Activated naive CD4-positive, alpha-beta T cell treated with anti-CD3 and anti-CD28 coated beads, Interleukin-2, amount 50 U/mL, for 24 hours (primary cell): ENCODE measurements at regions not wholly inside any gene's neighbourhood (a gene's known extent, or its start where the extent isn't known, plus 50 kb on each side); places are given as distances from the start of the nearest gene placed in this dataset.
"Not testable (repeated sequence)": the region's sequence is repeated elsewhere in the genome, so short reads cannot be mapped to it uniquely, and the experiment has no call there.

Source experiments
- H3K27ac Mint-ChIP-seq: one replicate; pipeline ENCODE4 v1.8.0; 2021; ENCODE audit warnings: mild to moderate bottlenecking, mixed read lengths
- H3K27me3 Mint-ChIP-seq: one replicate; pipeline ENCODE4 v1.8.0; 2021; ENCODE audit warnings: mixed read lengths
- H3K36me3 Mint-ChIP-seq: one replicate; pipeline ENCODE4 v1.8.0; 2021; ENCODE audit warnings: mixed read lengths
- H3K4me1 Mint-ChIP-seq: one replicate; pipeline ENCODE4 v1.8.0; 2021; ENCODE audit warnings: mixed read lengths
- H3K4me3 Mint-ChIP-seq: one replicate; pipeline ENCODE4 v1.8.0; 2021; ENCODE audit warnings: mild to moderate bottlenecking, mixed read lengths
- H3K9me3 Mint-ChIP-seq: one replicate; pipeline ENCODE4 v1.8.0; 2021; ENCODE audit warnings: mixed read lengths

DNA sequence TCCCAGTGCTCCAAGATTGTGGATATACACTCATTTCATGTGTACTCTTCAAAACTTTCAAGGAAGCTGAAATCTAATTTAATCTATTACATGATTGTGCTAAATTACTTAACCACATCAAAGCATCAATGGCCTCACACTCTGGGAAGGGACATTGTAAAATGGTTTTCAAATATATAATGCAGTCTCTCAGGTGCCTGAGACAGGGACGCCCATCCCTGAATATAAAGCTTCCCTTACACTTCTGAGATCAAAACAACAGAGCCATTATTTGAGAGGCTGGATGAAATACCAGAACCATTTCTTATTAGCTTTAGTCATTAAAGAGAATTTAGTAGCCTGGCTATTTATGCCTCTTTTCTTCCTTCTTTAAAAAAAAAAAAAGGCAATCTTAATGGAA is 259.2 kb upstream of the NFIA start:
- Mint-ChIP-seq H3K9me3 (peaks cover 10% of the 10 kb centered on the region), H3K27ac (peak overlapping the region; percentile 15), H3K4me1 (no peaks in the 10 kb centered on the region), H3K4me3 (no peak overlapping the region), H3K27me3 (peaks cover 2% of the 10 kb centered on the region), H3K36me3 (no peaks in the 10 kb centered on the region)

DNA sequence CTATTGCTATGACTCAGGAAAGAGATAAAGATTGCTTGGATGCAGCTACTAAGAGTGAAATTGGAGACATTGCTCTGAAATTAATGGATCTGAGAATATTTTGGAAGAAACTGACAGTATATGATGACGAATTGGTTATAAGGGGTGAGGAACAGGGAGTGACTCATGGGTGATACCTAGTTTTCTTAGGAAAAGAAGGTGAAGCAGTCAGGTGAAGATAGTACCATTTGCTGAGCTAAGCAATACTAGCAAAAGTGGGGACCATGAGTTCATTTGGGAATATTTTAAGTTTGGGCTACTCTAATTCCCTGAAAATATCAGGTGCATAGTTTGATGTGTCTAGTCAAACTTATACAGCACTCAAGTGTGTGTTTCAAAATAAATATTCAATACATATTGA is 260.1 kb upstream of the NFIA start:
- Mint-ChIP-seq H3K27ac (no peak overlapping the region), H3K4me1 (no peaks in the 10 kb centered on the region), H3K4me3 (no peak overlapping the region), H3K9me3 (peaks cover 10% of the 10 kb centered on the region), H3K36me3 (no peaks in the 10 kb centered on the region), H3K27me3 (peaks cover 4% of the 10 kb centered on the region)

DNA sequence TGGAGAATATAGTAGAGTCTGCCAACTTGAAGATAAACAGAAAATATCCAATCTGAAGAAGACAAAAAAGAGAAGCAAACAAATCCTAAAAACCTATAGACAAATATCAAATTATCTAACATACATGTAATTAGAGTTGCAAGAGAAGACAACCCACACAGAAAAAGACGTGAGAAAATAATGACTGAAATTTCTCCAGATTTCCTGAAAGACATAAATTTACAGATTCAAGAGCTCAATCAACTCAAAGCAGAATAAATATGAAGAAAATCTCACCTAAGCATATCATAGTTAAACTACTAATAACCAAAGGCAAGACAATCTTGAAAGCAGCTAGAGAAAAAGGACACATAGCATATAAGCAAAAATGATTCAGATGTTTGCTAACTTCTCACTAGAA is 261.2 kb upstream of the NFIA start:
- Mint-ChIP-seq H3K27ac (no peak overlapping the region), H3K4me1 (no peaks in the 10 kb centered on the region), H3K27me3 (peaks cover 4% of the 10 kb centered on the region), H3K9me3 (peaks cover under 1% of the 10 kb centered on the region), H3K4me3 (no peak overlapping the region), H3K36me3 (no peaks in the 10 kb centered on the region)

DNA sequence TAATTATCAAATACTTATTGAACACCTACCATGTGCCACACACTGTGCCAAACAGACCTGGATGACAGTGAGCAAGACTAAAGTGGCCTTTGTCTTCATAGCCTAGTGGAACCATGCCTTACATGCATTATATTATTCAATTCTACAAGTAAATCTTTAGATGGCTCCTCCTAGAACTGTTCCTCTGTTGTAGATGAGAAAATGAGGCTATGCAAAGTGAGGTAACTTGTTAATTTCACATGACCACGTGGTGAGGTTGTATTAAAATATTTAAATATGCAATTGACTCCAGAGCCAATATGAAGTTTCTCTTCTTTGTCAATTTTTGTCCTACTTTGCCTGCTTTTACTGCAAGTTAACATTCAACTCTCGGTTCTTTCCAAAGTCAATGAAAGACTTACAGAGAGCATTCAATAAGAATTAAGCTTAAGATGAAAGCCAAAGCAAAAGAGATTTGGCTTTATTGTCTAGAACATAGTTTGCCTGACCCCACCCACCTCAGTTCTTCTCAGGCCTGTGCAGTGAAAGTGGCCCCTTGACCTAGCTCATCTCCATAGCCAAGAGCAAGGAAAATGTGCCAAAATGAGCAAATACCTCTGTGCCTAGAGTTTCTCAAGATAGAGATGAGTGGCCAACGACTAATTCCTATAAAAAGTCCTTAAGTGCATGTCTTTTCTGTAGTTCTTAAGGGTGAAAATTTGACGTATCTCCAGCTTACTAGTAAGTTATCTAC is 263.2 kb upstream of the NFIA start:
- Mint-ChIP-seq H3K4me1 (no peaks in the 10 kb centered on the region), H3K27me3 (peaks cover 4% of the 10 kb centered on the region), H3K9me3 (no peaks in the 10 kb centered on the region), H3K4me3 (no peak overlapping the region), H3K36me3 (no peaks in the 10 kb centered on the region), H3K27ac (no peak overlapping the region)

DNA sequence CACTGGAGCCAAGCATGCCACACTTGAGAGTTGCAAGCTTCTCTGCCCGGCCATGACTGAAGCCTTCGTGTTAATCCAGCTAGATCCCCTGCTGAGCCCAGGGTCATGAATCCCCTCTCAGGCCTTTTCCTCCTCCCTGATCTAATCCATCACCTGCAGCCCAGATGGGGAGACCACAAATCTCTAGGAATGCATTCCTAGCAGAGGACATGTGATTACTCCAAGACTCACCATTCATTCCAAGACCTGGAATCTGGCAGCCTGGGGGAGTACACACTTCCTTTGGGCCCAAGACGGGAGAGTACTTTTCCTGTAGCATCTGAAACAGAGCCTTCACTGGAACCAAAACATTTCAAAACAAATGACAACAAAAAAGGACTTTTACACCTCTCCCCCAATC is 269.3 kb upstream of the NFIA start:
- Mint-ChIP-seq H3K27ac (no peak overlapping the region), H3K4me1 (no peaks in the 10 kb centered on the region), H3K4me3 (no peak overlapping the region), H3K36me3 (no peaks in the 10 kb centered on the region), H3K9me3 (no peaks in the 10 kb centered on the region), H3K27me3 (peaks cover 4% of the 10 kb centered on the region)

DNA sequence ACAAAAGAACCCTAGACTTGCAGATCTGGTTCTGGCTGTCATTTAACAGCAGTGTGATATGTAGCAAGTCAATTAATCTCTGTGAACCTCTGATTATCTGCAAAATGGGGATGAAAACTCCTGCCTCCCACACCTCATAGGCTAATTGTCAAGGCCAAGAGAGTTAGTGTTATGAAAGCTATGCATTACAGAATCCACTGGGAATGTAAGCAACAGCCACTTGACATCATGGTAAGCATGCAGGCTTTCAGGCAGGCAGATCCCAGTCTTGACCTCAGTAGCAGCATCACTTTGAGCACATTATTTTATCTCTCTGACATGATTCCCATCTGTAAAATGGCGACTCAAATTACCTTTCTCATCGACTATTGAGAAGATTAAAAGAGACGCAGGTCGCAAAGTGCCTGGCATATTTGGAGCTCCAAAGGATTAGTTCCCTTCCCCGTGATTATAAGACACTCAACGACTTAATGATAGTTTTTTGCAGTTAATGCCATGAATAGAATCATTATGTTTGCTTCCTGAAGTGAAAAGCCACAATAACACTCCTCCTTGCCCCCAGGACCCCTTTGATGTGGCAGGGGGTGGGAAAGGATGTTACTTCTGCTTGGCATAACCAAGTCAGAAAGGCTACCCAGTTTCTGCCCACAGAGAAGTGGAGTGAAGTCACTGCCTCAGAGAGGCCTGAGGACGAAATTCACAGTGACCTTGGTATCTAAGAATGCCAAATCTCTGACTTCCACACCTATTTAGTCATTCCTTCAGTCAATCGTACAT is 273.0 kb upstream of the NFIA start:
- peaks cover 2% of the 10 kb centered on the region for H3K27me3 Mint-ChIP-seq
- H3K36me3 Mint-ChIP-seq: no peaks in the 10 kb centered on the region
- no peak overlapping the region for H3K27ac Mint-ChIP-seq
- H3K4me3 Mint-ChIP-seq: no peak overlapping the region
- no peaks in the 10 kb centered on the region for H3K4me1 Mint-ChIP-seq
- peaks cover 9% of the 10 kb centered on the region for H3K9me3 Mint-ChIP-seq

DNA sequence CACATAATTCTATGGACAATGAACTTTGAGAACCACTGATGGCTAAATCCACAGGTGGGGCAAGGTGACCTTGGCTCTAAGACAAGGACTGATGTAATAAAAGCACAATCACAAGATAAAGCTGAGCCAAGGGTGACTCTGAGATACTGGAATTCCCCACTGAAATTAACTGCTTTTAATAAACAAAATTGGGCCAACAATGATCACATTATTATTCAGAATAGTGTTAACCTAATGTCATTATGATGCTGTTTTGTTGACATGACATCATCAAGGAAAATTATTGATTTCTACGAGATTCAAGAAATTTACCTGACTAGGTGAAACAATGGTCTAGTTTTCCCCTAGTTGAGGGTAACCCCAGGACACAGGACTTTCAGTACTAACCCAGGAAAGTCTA is 273.7 kb upstream of the NFIA start:
- no peak overlapping the region for H3K4me3 Mint-ChIP-seq
- no peak overlapping the region for H3K27ac Mint-ChIP-seq
- H3K9me3 Mint-ChIP-seq: peaks cover 9% of the 10 kb centered on the region

DNA sequence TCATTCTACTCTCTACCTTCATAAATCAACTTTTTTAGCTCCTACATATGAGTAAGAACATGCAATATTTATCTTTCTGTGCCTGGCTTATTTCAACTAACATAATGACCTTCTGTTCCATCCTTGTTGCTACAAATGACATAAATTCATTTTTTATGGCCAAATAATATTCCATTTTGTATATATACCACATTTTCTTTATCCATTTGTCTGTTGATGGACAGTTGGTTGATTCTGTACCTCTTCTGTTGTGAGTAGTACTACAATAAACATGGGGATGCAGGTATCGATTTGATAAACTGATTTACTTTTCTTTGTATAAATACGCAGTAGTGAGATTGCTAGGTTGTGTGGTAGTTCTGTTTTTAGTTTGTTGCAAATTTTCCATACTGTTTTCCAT is 279.5 kb upstream of the NFIA start:
- Mint-ChIP-seq H3K27me3 (no peaks in the 10 kb centered on the region), H3K4me1 (no peaks in the 10 kb centered on the region), H3K4me3 (no peak overlapping the region), H3K9me3 (peaks cover 21% of the 10 kb centered on the region), H3K27ac (no peak overlapping the region), H3K36me3 (no peaks in the 10 kb centered on the region)

More for the DNA sequence above, 273.7 kb upstream of the NFIA start:
- H3K36me3 Mint-ChIP-seq: no peaks in the 10 kb centered on the region
- H3K4me1 Mint-ChIP-seq: no peaks in the 10 kb centered on the region
- peaks cover 2% of the 10 kb centered on the region for H3K27me3 Mint-ChIP-seq

DNA sequence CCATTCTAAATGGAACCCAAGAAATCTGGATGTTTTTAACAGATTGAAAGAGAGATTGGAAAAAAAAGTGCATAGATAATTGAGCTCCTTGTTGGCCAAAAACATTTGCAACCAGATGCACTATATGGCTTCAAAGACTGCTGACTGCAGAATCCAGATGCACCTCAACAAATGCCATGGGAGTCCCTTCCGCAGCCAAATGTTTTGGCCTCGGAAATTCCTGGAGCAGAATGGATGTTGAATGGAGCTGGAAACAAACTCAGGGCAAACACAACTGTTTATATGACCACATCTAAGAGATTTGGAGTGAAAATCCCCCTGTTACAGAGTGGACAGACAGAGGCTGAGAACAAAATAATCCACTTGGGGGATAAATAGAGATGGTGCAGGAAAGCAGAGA is 285.0 kb upstream of the NFIA start:
- Mint-ChIP-seq H3K9me3 (peaks cover 6% of the 10 kb centered on the region), H3K27me3 (peaks cover 1% of the 10 kb centered on the region), H3K4me1 (no peaks in the 10 kb centered on the region), H3K36me3 (no peaks in the 10 kb centered on the region), H3K4me3 (no peak overlapping the region), H3K27ac (no peak overlapping the region)

DNA sequence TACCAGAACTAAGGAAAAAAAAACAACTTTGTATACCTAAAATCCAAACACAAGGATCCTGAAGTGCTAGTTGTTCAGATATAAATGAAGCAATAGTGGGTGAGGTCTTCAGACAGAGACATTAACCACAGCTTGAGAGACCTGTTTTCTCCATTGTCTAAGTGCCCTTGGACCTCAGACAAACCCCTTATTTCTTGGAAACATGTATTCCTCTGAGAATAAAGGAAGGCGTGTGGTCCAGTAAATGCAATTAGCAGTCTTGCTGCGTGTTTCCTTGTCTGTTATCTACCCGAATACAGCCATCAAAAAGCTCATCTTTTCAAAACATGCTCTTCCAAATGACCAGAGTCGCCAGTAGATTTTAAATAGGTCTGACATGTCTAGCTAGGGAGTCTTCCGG is 291.1 kb upstream of the NFIA start:
- Mint-ChIP-seq H3K36me3 (no peaks in the 10 kb centered on the region), H3K9me3 (no peaks in the 10 kb centered on the region), H3K27ac (no peak overlapping the region), H3K4me1 (no peaks in the 10 kb centered on the region), H3K27me3 (peaks cover 1% of the 10 kb centered on the region), H3K4me3 (no peak overlapping the region)

DNA sequence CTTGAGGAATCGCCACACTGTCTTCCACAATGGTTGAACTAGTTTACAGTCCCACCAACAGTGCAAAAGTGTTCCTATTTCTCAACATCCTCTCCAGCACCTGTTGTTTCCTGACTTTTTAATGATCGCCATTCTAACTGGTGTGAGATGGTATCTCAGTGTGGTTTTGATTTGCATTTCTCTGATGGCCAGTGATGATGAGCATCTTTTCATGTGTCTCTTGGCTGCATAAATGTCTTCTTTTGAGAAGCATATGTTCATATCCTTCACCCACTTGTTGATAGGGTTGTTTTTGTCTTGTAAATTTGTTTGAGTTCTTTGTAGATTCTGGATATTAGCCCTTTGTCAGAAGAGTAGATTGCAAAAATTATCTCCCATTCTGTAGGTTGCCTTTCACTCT is 309.3 kb upstream of the NFIA start:
- H3K4me3 Mint-ChIP-seq, H3K27ac Mint-ChIP-seq, H3K4me1 Mint-ChIP-seq, H3K27me3 Mint-ChIP-seq, H3K9me3 Mint-ChIP-seq, H3K36me3 Mint-ChIP-seq: not testable (repeated sequence)

DNA sequence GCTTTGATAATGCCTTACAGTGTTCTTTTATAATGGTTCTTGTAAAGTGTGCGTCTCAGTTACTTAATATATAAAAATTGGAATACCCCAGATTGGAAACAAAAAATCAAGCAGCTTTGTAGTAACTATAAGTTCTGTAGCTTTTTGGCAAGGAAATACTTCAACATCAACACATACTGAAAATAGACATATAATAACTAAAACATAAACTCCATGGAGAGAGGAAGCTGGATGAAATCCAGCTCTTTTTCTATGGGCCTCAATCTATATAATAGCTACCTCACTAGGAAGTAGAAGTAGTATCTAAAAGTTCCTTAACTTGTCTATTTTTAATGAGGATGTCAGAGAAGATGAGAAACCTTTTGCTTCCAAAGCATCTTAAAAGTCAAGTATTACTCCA is 313.3 kb upstream of the NFIA start:
- Mint-ChIP-seq H3K9me3 (peaks cover 5% of the 10 kb centered on the region), H3K4me1 (no peaks in the 10 kb centered on the region), H3K27me3 (no peaks in the 10 kb centered on the region), H3K4me3 (no peak overlapping the region), H3K27ac (no peak overlapping the region), H3K36me3 (no peaks in the 10 kb centered on the region)

DNA sequence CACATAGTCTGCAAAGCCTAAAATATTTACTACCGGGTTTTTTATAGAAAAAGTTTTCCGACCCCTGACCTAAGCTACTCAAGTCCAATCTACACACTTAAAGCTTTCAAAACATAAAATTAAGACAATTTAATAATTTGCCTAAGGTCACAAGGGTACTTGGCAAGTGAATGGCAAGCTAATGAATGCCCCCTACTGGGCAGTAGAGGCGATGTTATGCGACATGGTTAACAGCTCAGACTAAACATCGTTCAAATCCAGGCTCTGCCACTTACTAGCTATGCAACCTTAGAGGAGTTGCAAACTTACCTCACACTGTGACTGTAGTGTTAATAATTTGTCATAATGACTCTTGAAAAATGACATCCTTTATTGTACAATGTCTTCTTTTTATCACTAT is 317.2 kb upstream of the NFIA start:
- peaks cover 5% of the 10 kb centered on the region for H3K9me3 Mint-ChIP-seq
- no peaks in the 10 kb centered on the region for H3K4me1 Mint-ChIP-seq
- H3K36me3 Mint-ChIP-seq: no peaks in the 10 kb centered on the region
- no peak overlapping the region for H3K27ac Mint-ChIP-seq
- H3K27me3 Mint-ChIP-seq: no peaks in the 10 kb centered on the region
- no peak overlapping the region for H3K4me3 Mint-ChIP-seq

DNA sequence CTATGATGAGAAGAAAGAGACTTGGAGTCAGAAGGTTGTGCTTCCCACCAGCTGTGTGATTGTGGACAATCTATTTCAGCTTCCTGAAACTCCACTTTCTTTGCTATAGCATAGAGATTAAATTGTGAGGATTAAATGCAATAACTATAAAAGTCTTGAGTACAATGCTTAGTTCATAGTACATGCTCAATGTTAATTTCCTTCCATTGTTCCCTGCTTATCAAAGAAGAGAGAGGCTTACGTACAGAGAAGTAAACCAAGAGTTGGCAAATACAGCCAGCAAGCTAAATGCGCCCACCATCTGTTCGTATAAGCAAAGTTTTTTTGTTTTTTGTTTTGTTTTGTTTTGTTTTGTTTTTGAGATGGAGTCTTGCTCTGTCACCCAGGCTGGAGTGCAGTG is 317.9 kb upstream of the NFIA start:
- Mint-ChIP-seq H3K36me3 (no peaks in the 10 kb centered on the region), H3K9me3 (peaks cover 5% of the 10 kb centered on the region), H3K27ac (no peak overlapping the region), H3K27me3 (no peaks in the 10 kb centered on the region), H3K4me1 (no peaks in the 10 kb centered on the region), H3K4me3 (no peak overlapping the region)

DNA sequence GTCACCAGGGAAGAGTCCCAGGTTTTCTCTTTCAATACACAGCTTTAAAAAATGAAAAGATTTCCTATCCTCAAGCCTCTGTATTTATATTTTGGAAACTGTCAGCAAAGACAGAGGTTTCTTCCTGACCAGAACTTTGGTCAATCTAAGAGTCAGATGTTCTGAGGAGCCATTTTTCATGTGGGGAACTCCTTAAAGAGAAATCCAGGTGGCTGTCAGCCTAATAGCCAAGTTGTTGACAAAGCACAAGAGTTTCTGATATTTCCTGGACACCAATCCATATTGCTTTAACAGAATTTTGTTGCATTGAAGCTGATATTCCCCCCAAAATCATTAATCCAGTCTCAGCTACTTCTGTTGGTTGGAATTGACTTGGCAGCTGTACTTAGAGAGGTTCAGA is 318.6 kb upstream of the NFIA start:
- Mint-ChIP-seq H3K36me3 (no peaks in the 10 kb centered on the region), H3K27me3 (no peaks in the 10 kb centered on the region), H3K9me3 (peaks cover 5% of the 10 kb centered on the region), H3K4me3 (no peak overlapping the region), H3K27ac (no peak overlapping the region), H3K4me1 (no peaks in the 10 kb centered on the region)

DNA sequence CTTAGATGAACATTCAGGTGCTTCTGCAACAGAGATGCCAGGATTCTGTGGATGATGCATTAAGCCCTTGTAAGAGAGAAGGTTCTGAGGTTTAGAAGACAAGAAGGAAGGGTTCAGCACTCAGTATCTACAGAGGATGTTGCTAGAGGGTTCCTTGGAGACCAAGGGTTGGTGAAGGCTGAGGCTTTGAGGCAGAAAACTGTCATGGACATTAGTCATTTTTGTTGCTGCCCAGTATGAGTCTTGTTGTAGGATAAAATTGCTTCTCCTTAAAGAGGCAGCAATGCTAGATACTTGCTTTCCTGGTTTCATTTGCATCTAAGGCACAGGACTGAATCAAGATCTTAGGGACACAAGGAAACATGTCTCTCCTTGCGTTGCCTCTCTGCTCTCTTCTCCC is 319.4 kb upstream of the NFIA start:
- Mint-ChIP-seq H3K9me3 (peaks cover 5% of the 10 kb centered on the region), H3K4me3 (no peak overlapping the region), H3K4me1 (no peaks in the 10 kb centered on the region)

More for the DNA sequence above, 319.4 kb upstream of the NFIA start:
- no peak overlapping the region for H3K27ac Mint-ChIP-seq
- H3K27me3 Mint-ChIP-seq: no peaks in the 10 kb centered on the region
- H3K36me3 Mint-ChIP-seq: no peaks in the 10 kb centered on the region
